Tibial nerve (tissue), 4 donors: ENCODE measurements at regions not wholly inside any gene's neighbourhood (a gene's known extent, or its start where the extent isn't known, plus 50 kb on each side); places are given as distances from the start of the nearest gene placed in this dataset.
A peak's percentile ranks its signal among the peaks of the same experiment; 100 is the strongest.

Experiments used
- DNase-seq, 2 donors: peaks; one replicate each; pipeline ENCODE4 v3.0.0-alpha.2; 2019; ENCODE audit warnings: low spot score in 2 of 2
- H3K27ac ChIP-seq, 4 donors: fragments of 200-600 bp; sonication (generic) in 3 of 4; one replicate each; pipeline ENCODE4 v1.5.1; 2017 to 2019; ENCODE audit warnings: mild to moderate bottlenecking in 1 of 4
- H3K27me3 ChIP-seq, 2 donors: fragments of 200-600 bp; sonication (generic) in 1 of 2; one replicate each; pipeline versions ENCODE4 v1.5.1 to v1.6.0; 2017 to 2019
- H3K36me3 ChIP-seq, 3 donors: fragments of 200-600 bp; sonication (generic); one replicate each; pipeline ENCODE4 v1.5.1; 2018 to 2019
- H3K4me1 ChIP-seq, 4 donors: fragments of 200-600 bp; sonication (generic) in 3 of 4; one replicate each; pipeline ENCODE4 v1.5.1; 2017 to 2019
- H3K4me3 ChIP-seq, 4 donors: fragments of 200-600 bp; sonication (generic) in 3 of 4; one replicate each; pipeline ENCODE4 v1.5.1; 2017 to 2019; ENCODE audit warnings: mild to moderate bottlenecking in 1 of 4, moderate library complexity in 1 of 4
- H3K9me3 ChIP-seq, 4 donors: fragments of 200-600 bp; sonication (generic) in 3 of 4; one replicate each; pipeline ENCODE4 v1.5.1; 2017 to 2019
- EP300 ChIP-seq, 2 donors: sonication (generic); formaldehyde crosslinking; IDR thresholded peaks; one replicate each; pipeline ENCODE4 v1.6.1; 2017; ENCODE audit warnings: antibody characterized with exemption in 2 of 2, mild to moderate bottlenecking in 1 of 2
- POLR2A ChIP-seq, 2 donors: fragments of 450-650 bp; IDR thresholded peaks; one replicate each; pipeline ENCODE4 v1.6.1; 2017; ENCODE audit warnings: antibody characterized with exemption in 2 of 2, mild to moderate bottlenecking in 2 of 2, moderate library complexity in 2 of 2
- WGBS, 2 donors: methylation state at CpG; one replicate each; pipeline ENCODE4 v1.1.5; 2018; 5-methylcytosine and 5-hydroxymethylcytosine counted together
- TF ChIP-seq, protein P1 (sequence below), 5 experiments: fragments of 200-600 bp in 3 of 5; fragments of 450-650 bp in 2 of 5; sonication (generic) in 3 of 5; IDR thresholded peaks; one replicate each; pipeline ENCODE4 v1.5.1; 2016 to 2019; ENCODE audit warnings: antibody characterized with exemption in 5 of 5, mild to moderate bottlenecking in 3 of 5, moderate library complexity in 2 of 5

DNA sequence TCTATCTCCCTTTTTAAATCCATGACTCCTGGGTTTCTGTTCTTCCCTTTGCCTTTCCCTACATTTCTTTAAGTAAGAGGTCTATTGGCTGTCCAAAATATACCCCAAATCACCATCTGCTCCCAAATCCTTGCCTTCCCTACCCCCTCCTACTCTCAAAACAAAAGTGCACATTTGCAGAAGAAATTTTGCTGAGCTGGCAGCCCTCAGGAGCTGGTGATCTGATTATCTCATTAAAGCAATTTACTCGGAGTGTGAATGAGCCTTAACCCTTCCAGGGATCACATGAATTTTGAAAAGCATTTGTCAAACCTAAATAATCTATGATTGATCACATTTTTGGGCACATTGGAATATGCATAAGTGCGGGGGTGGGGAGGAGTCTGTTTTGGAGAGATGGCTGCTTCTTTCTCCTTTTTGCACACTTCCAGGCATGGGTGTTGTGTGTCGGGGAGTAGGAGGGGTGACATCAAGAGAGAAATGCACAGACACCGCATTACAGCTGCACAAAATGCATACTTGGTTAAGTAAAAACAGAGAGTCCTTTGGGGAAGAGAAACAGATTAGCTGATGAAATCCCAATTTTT, 892.6 kb downstream of the TUSC7 start:
- DNase-seq = no peak
- 59 to 64% methylated on average over 4 of the region's 4 CpGs for WGBS, 2 donors
- H3K27me3 ChIP-seq = no peaks in the 10 kb centered on the region
- TF ChIP-seq EP300 (IDR thresholded peaks at IDR 0.05) (no peak), POLR2A (IDR thresholded peaks at IDR 0.05) (no peak)
- TF ChIP-seq, protein P1, sequence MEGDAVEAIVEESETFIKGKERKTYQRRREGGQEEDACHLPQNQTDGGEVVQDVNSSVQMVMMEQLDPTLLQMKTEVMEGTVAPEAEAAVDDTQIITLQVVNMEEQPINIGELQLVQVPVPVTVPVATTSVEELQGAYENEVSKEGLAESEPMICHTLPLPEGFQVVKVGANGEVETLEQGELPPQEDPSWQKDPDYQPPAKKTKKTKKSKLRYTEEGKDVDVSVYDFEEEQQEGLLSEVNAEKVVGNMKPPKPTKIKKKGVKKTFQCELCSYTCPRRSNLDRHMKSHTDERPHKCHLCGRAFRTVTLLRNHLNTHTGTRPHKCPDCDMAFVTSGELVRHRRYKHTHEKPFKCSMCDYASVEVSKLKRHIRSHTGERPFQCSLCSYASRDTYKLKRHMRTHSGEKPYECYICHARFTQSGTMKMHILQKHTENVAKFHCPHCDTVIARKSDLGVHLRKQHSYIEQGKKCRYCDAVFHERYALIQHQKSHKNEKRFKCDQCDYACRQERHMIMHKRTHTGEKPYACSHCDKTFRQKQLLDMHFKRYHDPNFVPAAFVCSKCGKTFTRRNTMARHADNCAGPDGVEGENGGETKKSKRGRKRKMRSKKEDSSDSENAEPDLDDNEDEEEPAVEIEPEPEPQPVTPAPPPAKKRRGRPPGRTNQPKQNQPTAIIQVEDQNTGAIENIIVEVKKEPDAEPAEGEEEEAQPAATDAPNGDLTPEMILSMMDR (IDR thresholded peaks at IDR 0.05) = no peak
- H3K4me1 ChIP-seq = no peaks in the 10 kb centered on the region
- no peaks in the 10 kb centered on the region for H3K36me3 ChIP-seq
- no peak overlapping the region for H3K27ac ChIP-seq
- H3K4me3 ChIP-seq = no peak overlapping the region
- no peaks in the 10 kb centered on the region for H3K9me3 ChIP-seq

DNA sequence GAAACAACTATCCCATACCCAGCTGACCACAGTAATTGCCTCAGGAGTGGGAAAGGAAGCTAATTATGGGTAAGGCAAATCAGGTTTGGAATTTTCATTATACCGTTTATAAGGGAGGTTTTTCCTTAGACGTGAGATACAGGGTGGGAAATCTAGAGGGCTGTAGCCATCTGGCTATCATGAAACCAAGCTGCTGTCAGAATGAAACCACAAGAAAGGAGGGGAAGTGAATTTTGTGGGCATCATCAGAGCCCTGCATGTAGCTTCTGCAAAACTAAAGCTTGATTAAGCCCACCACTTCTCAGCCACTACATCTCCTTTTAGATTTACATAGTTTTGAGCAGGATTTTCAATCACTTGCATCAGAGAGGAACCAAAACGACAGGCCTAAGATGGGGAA, 893.5 kb downstream of the TUSC7 start:
- no peaks in the 10 kb centered on the region for H3K27me3 ChIP-seq
- 42 to 57% methylated on average over 3 of the region's 3 CpGs for WGBS, 2 donors
- H3K4me3 ChIP-seq = no peak overlapping the region
- H3K9me3 ChIP-seq = no peaks in the 10 kb centered on the region
- DNase-seq = no peak
- H3K4me1 ChIP-seq = no peaks in the 10 kb centered on the region
- no peak overlapping the region for H3K27ac ChIP-seq
- no peaks in the 10 kb centered on the region for H3K36me3 ChIP-seq
- no peak for TF ChIP-seq EP300 (IDR thresholded peaks at IDR 0.05)
- TF ChIP-seq, protein P1 (IDR thresholded peaks at IDR 0.05) = no peak
- TF ChIP-seq POLR2A (IDR thresholded peaks at IDR 0.05) = no peak

DNA sequence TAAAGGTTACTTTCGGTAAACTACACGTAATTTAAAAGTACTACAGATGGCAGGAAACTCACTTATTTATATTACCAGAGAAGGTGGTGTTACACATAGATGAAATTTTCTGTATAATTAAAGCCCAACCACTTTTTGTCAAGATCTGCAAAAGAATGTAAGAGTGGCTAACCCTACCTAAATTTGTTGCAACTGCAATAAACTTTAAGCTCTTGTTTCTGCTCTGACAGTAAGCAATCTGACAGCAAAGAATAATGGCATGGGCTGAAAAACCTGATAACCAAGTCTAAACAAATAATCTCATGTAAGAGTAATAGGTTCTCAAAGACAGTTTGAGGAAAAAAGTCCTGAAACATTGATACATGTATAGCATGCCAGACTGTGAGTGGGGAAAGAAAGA, 897.3 kb downstream of the TUSC7 start:
- Histone ChIP-seq H3K27ac (no peak overlapping the region), H3K27me3 (no peaks in the 10 kb centered on the region), H3K9me3 (no peaks in the 10 kb centered on the region), H3K36me3 (no peaks in the 10 kb centered on the region), H3K4me1 (no peaks in the 10 kb centered on the region), H3K4me3 (no peak overlapping the region)
- DNase-seq = no peak
- TF ChIP-seq, protein P1 (IDR thresholded peaks at IDR 0.05) = no peak
- TF ChIP-seq POLR2A (IDR thresholded peaks at IDR 0.05) (no peak), EP300 (IDR thresholded peaks at IDR 0.05) (no peak)
- 37 to 49% methylated on average over 2 of the region's 2 CpGs for WGBS, 2 donors

DNA sequence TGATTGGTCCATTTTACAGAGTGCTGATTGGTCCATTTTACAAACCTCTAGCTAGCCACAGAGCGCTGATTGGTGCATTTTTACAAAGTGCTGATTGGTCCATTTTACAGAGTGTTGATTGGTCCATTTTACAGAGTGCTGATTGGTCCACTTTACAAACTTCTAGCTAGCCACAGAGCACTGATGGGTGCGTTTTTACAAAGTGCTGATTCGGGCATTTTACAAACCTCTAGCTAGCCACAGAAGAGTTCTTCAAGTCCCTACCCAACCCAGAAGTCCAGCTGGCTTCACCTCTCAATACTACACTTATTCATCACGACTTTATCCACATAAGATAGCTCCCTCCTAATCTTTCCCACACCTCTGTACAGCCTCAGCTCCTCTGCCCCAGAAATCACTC, 899.8 kb downstream of the TUSC7 start:
- Histone ChIP-seq H3K36me3 (no peaks in the 10 kb centered on the region), H3K9me3 (no peaks in the 10 kb centered on the region), H3K27me3 (no peaks in the 10 kb centered on the region), H3K4me3 (no peak overlapping the region), H3K4me1 (no peaks in the 10 kb centered on the region), H3K27ac (no peak overlapping the region)
- TF ChIP-seq POLR2A (IDR thresholded peaks at IDR 0.05) = no peak
- TF ChIP-seq, protein P1 (IDR thresholded peaks at IDR 0.05) = no peak
- 69 to 92% methylated on average over 4 of the region's 4 CpGs for WGBS, 2 donors
- no peak for DNase-seq

DNA sequence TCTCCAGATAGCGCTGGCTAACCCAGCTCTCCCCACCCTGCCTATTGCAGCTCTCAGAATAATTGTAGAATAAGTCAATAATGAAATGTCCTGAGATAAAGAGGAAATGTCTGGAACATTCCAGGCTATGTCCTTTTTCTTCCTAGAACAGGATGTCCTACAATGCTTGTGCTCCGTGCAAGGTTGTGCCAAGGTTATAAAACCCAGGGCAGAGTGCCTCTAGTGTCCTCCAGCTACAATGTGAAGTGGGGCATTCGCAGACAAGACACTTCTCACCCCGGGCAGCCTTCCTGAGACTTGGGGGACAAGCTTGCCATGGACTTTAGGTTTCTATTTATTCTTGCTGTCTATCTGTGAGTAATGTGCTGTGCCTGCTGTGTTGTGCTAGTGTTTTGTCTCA, 900.6 kb downstream of the TUSC7 start:
- Histone ChIP-seq H3K36me3 (no peaks in the 10 kb centered on the region), H3K4me1 (no peaks in the 10 kb centered on the region), H3K4me3 (no peak overlapping the region), H3K27me3 (no peaks in the 10 kb centered on the region), H3K9me3 (no peaks in the 10 kb centered on the region), H3K27ac (no peak overlapping the region)
- WGBS, 2 donors = 69 to 74% methylated on average over 4 of the region's 4 CpGs
- peak in 1 of 2 donors; percentile 51 for TF ChIP-seq EP300 (IDR thresholded peaks at IDR 0.05)
- TF ChIP-seq, protein P1 (IDR thresholded peaks at IDR 0.05) = no peak
- no peak for TF ChIP-seq POLR2A (IDR thresholded peaks at IDR 0.05)
- no peak for DNase-seq
